ENCODE measurements at regions not wholly inside any gene's neighbourhood (a gene's known extent, or its start where the extent isn't known, plus 50 kb on each side); places are given as distances from the start of the nearest gene placed in this dataset.

DNA sequence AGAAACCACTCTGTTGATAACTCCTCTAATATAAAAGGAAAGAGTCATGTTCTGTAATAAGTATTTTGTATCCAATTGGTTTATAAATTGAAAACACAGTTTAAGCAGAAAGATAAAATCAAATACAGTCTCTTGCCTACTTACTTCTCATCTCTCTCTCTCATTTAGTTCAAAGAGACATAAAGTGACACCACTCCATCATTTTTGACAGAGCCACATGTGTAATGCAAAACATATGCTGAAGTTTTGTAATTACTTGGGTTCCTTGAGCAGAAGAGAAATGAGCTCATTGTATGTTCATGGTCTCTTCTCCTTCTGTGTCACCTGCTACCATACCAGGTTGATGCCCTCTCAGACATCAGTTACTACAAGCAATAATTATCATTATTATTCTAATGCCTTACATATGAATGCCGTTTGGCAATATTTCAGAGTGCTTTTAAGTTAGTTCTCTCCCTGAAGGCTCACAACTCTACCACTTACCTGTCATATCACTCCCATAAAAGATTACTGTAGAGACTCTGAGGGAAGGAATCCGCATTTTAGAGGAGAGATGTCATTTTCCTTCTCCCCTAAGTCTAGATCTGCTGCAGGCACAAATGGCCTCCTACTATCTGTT, 59.9 kb upstream of the SKAP2 start:
- H3K4me2 ChIP-seq (replicated peaks; ENCODE audit: low read depth, low read length, poor library complexity, severe bottlenecking) = no peak overlapping the region
- H3K9me3 Mint-ChIP-seq (ENCODE audit: insufficient read depth) = no peaks in the 10 kb centered on the region
- TF ChIP-seq, protein P1, sequence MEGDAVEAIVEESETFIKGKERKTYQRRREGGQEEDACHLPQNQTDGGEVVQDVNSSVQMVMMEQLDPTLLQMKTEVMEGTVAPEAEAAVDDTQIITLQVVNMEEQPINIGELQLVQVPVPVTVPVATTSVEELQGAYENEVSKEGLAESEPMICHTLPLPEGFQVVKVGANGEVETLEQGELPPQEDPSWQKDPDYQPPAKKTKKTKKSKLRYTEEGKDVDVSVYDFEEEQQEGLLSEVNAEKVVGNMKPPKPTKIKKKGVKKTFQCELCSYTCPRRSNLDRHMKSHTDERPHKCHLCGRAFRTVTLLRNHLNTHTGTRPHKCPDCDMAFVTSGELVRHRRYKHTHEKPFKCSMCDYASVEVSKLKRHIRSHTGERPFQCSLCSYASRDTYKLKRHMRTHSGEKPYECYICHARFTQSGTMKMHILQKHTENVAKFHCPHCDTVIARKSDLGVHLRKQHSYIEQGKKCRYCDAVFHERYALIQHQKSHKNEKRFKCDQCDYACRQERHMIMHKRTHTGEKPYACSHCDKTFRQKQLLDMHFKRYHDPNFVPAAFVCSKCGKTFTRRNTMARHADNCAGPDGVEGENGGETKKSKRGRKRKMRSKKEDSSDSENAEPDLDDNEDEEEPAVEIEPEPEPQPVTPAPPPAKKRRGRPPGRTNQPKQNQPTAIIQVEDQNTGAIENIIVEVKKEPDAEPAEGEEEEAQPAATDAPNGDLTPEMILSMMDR (IDR thresholded peaks at IDR 0.05) = no peak
- TF ChIP-seq EZH2 (IDR thresholded peaks at IDR 0.05; ENCODE audit: borderline replicate concordance, insufficient read depth, low read depth, low read length, poor library complexity, severe bottlenecking) = no peak
- no peak overlapping the region for H2AFZ ChIP-seq (ENCODE audit: insufficient read depth, low read depth, low read length, poor library complexity, severe bottlenecking)
- H3K4me1 ChIP-seq (ENCODE audit: control insufficient read depth in 2 of 2, insufficient read depth in 2 of 2, low read length in 2 of 2) = no peaks in the 10 kb centered on the region
- H4K20me1 ChIP-seq (ENCODE audit: control insufficient read depth, insufficient read depth, low read length, poor library complexity, severe bottlenecking) = no peaks in the 10 kb centered on the region
- H3K36me3 ChIP-seq (replicated peaks in 1 of 2; ENCODE audit: control extremely low read depth in 1 of 2, control insufficient read depth in 1 of 2, extremely low read depth in 1 of 2, insufficient read depth in 2 of 2, low read length in 1 of 2) = no peaks in the 10 kb centered on the region
- no CpG with 5 or more reads among the region's 2 CpGs for WGBS (ENCODE audit: insufficient coverage)
- H3K4me1 Mint-ChIP-seq = no peaks in the 10 kb centered on the region
- H3K27me3 ChIP-seq (replicated peaks in 1 of 4; ENCODE audit: control extremely low read depth in 1 of 4, control insufficient read depth in 3 of 4, insufficient read depth in 4 of 4, low read length in 3 of 4) = peaks cover 0 to 5% (median 0%) of the 10 kb centered on the region in 4 experiments
- DNase-seq = no peak
- ChIA-PET POLR2A (no interaction called here), CTCF (interaction anchor here (0.7 kb wide), 1 partner anchor 30 kb away, joined by 3 read pairs; no protein-coding TSS in a partner anchor)
- H3K79me2 ChIP-seq (ENCODE audit: control insufficient read depth, insufficient read depth, low read length) = no peaks in the 10 kb centered on the region
- H3K9me3 ChIP-seq (ENCODE audit: control extremely low read depth in 1 of 3, control insufficient read depth in 2 of 3, insufficient read depth in 1 of 3, low read length in 2 of 3) = no peaks in the 10 kb centered on the region
- peaks cover 6% of the 10 kb centered on the region for H3K27me3 Mint-ChIP-seq
- H3K9ac ChIP-seq (ENCODE audit: low read length) = no peak overlapping the region
- H3K27ac ChIP-seq (ENCODE audit: low read length in 2 of 2) = no peak overlapping the region
- H3K4me3 Mint-ChIP-seq = no peak overlapping the region
- intact Hi-C loops (cut with micrococcal nuclease) = no loop called here
- no peak for ATAC-seq (ENCODE audit: low read depth)
- no peak overlapping the region for H3K27ac Mint-ChIP-seq
- H3K4me3 ChIP-seq (ENCODE audit: control extremely low read depth in 1 of 5, extremely low read depth in 1 of 5, insufficient read depth in 1 of 5, low read depth in 2 of 5, low read length in 4 of 5) = no peak overlapping the region

DNA sequence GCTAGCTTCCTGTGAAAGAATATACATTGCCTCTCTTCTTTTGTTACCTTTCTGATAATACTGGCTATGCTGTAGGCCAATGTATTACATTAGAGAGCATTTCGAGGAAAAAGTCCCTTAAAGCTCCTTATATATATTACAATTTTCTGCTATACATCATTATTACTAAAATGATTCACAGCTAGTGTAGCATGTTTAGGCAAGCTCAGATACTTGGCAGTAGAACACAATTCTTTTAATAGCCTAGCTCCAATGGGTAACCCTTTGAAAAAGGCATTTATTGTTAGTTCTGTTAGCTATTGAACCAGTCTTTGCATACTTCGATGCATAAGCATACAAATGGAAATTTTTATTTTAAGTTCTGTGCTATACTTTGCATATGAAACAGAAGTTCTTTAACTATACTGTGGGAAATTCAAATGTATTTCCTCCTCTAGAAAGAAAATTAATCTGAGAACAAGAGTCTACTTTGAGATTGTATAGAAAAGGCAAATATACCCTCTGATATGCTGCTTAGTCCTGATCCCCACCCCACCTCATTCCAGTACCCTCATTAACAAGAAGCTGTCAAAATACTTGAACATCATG, 55.6 kb upstream of the SKAP2 start:
- H2AFZ ChIP-seq (ENCODE audit: insufficient read depth, low read depth, low read length, poor library complexity, severe bottlenecking) = no peak overlapping the region
- intact Hi-C loops (cut with micrococcal nuclease) = no loop called here
- H3K27ac ChIP-seq (ENCODE audit: low read length in 2 of 2) = no peak overlapping the region
- TF ChIP-seq EZH2 (IDR thresholded peaks at IDR 0.05; ENCODE audit: borderline replicate concordance, insufficient read depth, low read depth, low read length, poor library complexity, severe bottlenecking) = no peak
- H3K4me1 ChIP-seq (ENCODE audit: control insufficient read depth in 2 of 2, insufficient read depth in 2 of 2, low read length in 2 of 2) = no peaks in the 10 kb centered on the region
- ChIA-PET CTCF (no interaction called here), POLR2A (no interaction called here)
- Mint-ChIP-seq H3K27me3 (peaks cover 12% of the 10 kb centered on the region), H3K27ac (no peak overlapping the region), H3K9me3 (ENCODE audit: insufficient read depth) (no peaks in the 10 kb centered on the region), H3K4me1 (no peaks in the 10 kb centered on the region), H3K4me3 (no peak overlapping the region)
- no peak for DNase-seq
- no CpG with 5 or more reads among the region's 2 CpGs for WGBS (ENCODE audit: insufficient coverage)
- H3K4me3 ChIP-seq (ENCODE audit: control extremely low read depth in 1 of 5, extremely low read depth in 1 of 5, insufficient read depth in 1 of 5, low read depth in 2 of 5, low read length in 4 of 5) = no peak overlapping the region
- H3K79me2 ChIP-seq (ENCODE audit: control insufficient read depth, insufficient read depth, low read length) = no peaks in the 10 kb centered on the region
- peaks cover 0 to 2% (median 0%) of the 10 kb centered on the region in 4 experiments for H3K27me3 ChIP-seq (replicated peaks in 1 of 4; ENCODE audit: control extremely low read depth in 1 of 4, control insufficient read depth in 3 of 4, insufficient read depth in 4 of 4, low read length in 3 of 4)
- ATAC-seq (ENCODE audit: low read depth) = no peak
- no peaks in the 10 kb centered on the region for H3K9me3 ChIP-seq (ENCODE audit: control extremely low read depth in 1 of 3, control insufficient read depth in 2 of 3, insufficient read depth in 1 of 3, low read length in 2 of 3)
- no peaks in the 10 kb centered on the region for H4K20me1 ChIP-seq (ENCODE audit: control insufficient read depth, insufficient read depth, low read length, poor library complexity, severe bottlenecking)
- H3K4me2 ChIP-seq (replicated peaks; ENCODE audit: low read depth, low read length, poor library complexity, severe bottlenecking) = no peak overlapping the region
- no peaks in the 10 kb centered on the region for H3K36me3 ChIP-seq (replicated peaks in 1 of 2; ENCODE audit: control extremely low read depth in 1 of 2, control insufficient read depth in 1 of 2, extremely low read depth in 1 of 2, insufficient read depth in 2 of 2, low read length in 1 of 2)
- H3K9ac ChIP-seq (ENCODE audit: low read length) = no peak overlapping the region
